Cardiac septum (tissue), 1 donor: ENCODE measurements at regions not wholly inside any gene's neighbourhood (a gene's known extent, or its start where the extent isn't known, plus 50 kb on each side); places are given as distances from the start of the nearest gene placed in this dataset.
"Not testable (repeated sequence)": the region's sequence is repeated elsewhere in the genome, so short reads cannot be mapped to it uniquely, and the experiment has no call there.

Experiments
- DNase-seq: peaks from one replicate; pipeline ENCODE4 v3.0.0-alpha.2; 2020; ENCODE audit warnings: low spot score
- intact Hi-C: fragments of 100-400 bp; cut with DNase I; formaldehyde crosslinking; loops from one replicate; pipeline ENCODE4 v1.14.0; 2022
- donor health status: DM: no; HTN: no; CAD: no.

GRCh38 chr1:166579557-166580501 lies 259.4 kb upstream of the POGK start:
- DNase-seq = no peak
- intact Hi-C loops = no loop called here

GRCh38 chr1:166588741-166589140 lies 250.5 kb upstream of the POGK start:
- DNase-seq = no peak
- intact Hi-C loops = no loop called here

- no peak for DNase-seq
- intact Hi-C loops = no loop called here
These were observed 249.1 kb upstream of the POGK start for GRCh38 chr1:166590161-166590560.

- intact Hi-C loops = no loop called here
- DNase-seq = no peak
These were observed 244.6 kb upstream of the POGK start for GRCh38 chr1:166594646-166595045.

- intact Hi-C loops = no loop called here
- no peak for DNase-seq
These were observed 241.8 kb upstream of the POGK start for GRCh38 chr1:166597516-166597915.

GRCh38 chr1:166600574-166600973 lies 238.7 kb upstream of the POGK start:
- no peak for DNase-seq
- intact Hi-C loops = no loop called here

- intact Hi-C loops = no loop called here
- no peak for DNase-seq
These were observed 237.5 kb upstream of the POGK start for GRCh38 chr1:166601650-166602278.

- intact Hi-C loops, DNase-seq: not testable (repeated sequence)
These were observed 236.5 kb upstream of the POGK start for GRCh38 chr1:166602801-166603200.

GRCh38 chr1:166603296-166603695 lies 236.0 kb upstream of the POGK start:
- intact Hi-C loops = no loop called here
- DNase-seq = no peak

GRCh38 chr1:166605137-166605536 lies 234.1 kb upstream of the POGK start:
- intact Hi-C loops = no loop called here
- no peak for DNase-seq

- intact Hi-C loops = no loop called here
- no peak for DNase-seq
These were observed 226.4 kb upstream of the POGK start for GRCh38 chr1:166612886-166613285.

GRCh38 chr1:166616206-166616605 lies 223.1 kb upstream of the POGK start:
- intact Hi-C loops = no loop called here
- no peak for DNase-seq

GRCh38 chr1:166626711-166627110 lies 212.6 kb upstream of the POGK start:
- DNase-seq = no peak
- intact Hi-C loops = no loop called here

- no peak for DNase-seq
- intact Hi-C loops = no loop called here
These were observed 211.7 kb upstream of the POGK start for GRCh38 chr1:166627558-166627957.

GRCh38 chr1:166628259-166628658 lies 211.0 kb upstream of the POGK start:
- intact Hi-C loops = no loop called here
- no peak for DNase-seq

- no peak for DNase-seq
- intact Hi-C loops = no loop called here
These were observed 209.3 kb upstream of the POGK start for GRCh38 chr1:166629946-166630345.

- no peak for DNase-seq
- intact Hi-C loops = no loop called here
These were observed 208.9 kb upstream of the POGK start for GRCh38 chr1:166630369-166630768.

- intact Hi-C loops = no loop called here
- no peak for DNase-seq
These were observed 201.1 kb upstream of the POGK start for GRCh38 chr1:166638137-166638536.

- intact Hi-C loops, DNase-seq: not testable (repeated sequence)
These were observed 182.0 kb upstream of the POGK start for GRCh38 chr1:166657228-166657627.

- intact Hi-C loops, DNase-seq: not testable (repeated sequence)
These were observed 172.5 kb upstream of the POGK start for GRCh38 chr1:166666790-166667189.

GRCh38 chr1:166667600-166667999 lies 171.7 kb upstream of the POGK start:
- DNase-seq, intact Hi-C loops: not testable (repeated sequence)
